Stimulated activated naive B cell treated with anti-CD40 and anti-IgM and Interleukin-4, amounts not matched to agents 10 μg/mL and 1 μg/mL and 100 μg/mL, for 72 hours (primary cell): ENCODE measurements at regions not wholly inside any gene's neighbourhood (a gene's known extent, or its start where the extent isn't known, plus 50 kb on each side); places are given as distances from the start of the nearest gene placed in this dataset.

ENCODE experiments used
- ATAC-seq, 2 donors: fragments of 150-1000 bp; cut with Tn5 transposase; replicated peaks; 2 replicates each; pipeline ENCODE4 v1.10.0; 2021; ENCODE audit warnings: moderate library complexity in 1 of 2
- DNase-seq: peaks from one replicate; pipeline ENCODE4 v3.0.0; 2021
- H3K27ac Mint-ChIP-seq: one replicate; pipeline ENCODE4 v1.8.0; 2022; ENCODE audit warnings: mild to moderate bottlenecking, mixed read lengths
- H3K27me3 Mint-ChIP-seq, 2 donors: one replicate each; pipeline ENCODE4 v1.8.0; 2022; ENCODE audit warnings: mixed read lengths in 2 of 2
- H3K36me3 Mint-ChIP-seq, 2 donors: one replicate each; pipeline ENCODE4 v1.8.0; 2022; ENCODE audit warnings: mixed read lengths in 2 of 2, mild to moderate bottlenecking in 1 of 2
- H3K4me1 Mint-ChIP-seq, 2 donors: one replicate each; pipeline ENCODE4 v1.8.0; 2022; ENCODE audit warnings: mixed read lengths in 2 of 2, mild to moderate bottlenecking in 1 of 2
- H3K4me3 Mint-ChIP-seq, 2 donors: one replicate each; pipeline ENCODE4 v1.8.0; 2022; ENCODE audit warnings: mild to moderate bottlenecking in 2 of 2, mixed read lengths in 2 of 2, moderate library complexity in 1 of 2
- H3K9me3 Mint-ChIP-seq, 2 donors: one replicate each; pipeline ENCODE4 v1.8.0; 2022; ENCODE audit warnings: mixed read lengths in 2 of 2, mild to moderate bottlenecking in 1 of 2

- H3K27ac Mint-ChIP-seq = no peak overlapping the region
These were observed 301.0 kb downstream of the DOCK8 start for GRCh38 chr9:515665-516064.

DNA sequence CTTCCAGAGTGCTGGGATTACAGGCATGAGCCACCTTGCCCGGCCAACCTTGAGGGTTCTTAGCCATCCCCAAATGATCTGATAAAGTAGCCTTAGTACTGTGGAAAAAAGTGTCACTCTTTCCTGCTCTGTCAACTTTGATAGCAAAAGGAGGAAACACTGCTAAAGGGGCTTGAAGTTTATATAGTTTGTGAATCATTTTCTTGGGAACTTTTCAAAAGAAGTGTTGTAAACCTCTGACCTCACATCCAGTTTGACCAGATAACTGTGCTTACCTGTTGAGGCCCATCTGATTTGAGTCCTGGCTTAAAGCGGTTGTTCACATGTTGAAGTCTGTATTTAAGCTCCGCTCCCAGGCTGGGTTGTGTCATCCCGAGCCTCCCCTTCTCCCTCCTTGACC, 303.3 kb downstream of the DOCK8 start:
- ATAC-seq (no peak), DNase-seq (no peak)
- no peaks in the 10 kb centered on the region for H3K36me3 Mint-ChIP-seq
- H3K9me3 Mint-ChIP-seq = peaks cover 0 to 1% of the 10 kb centered on the region in 2 donors
- H3K4me1 Mint-ChIP-seq = no peaks in the 10 kb centered on the region
- H3K4me3 Mint-ChIP-seq = no peak overlapping the region
- no peak overlapping the region for H3K27ac Mint-ChIP-seq
- H3K27me3 Mint-ChIP-seq = peaks cover 9 to 33% of the 10 kb centered on the region in 2 donors

More at GRCh38 chr9:515665-516064, 301.0 kb downstream of the DOCK8 start:
- Mint-ChIP-seq H3K27me3 (peaks cover 9 to 44% of the 10 kb centered on the region in 2 donors), H3K36me3 (no peaks in the 10 kb centered on the region), H3K4me3 (no peak overlapping the region), H3K4me1 (no peaks in the 10 kb centered on the region), H3K9me3 (peaks cover 0 to 1% of the 10 kb centered on the region in 2 donors)
- no peak for ATAC-seq
- DNase-seq = no peak

DNA sequence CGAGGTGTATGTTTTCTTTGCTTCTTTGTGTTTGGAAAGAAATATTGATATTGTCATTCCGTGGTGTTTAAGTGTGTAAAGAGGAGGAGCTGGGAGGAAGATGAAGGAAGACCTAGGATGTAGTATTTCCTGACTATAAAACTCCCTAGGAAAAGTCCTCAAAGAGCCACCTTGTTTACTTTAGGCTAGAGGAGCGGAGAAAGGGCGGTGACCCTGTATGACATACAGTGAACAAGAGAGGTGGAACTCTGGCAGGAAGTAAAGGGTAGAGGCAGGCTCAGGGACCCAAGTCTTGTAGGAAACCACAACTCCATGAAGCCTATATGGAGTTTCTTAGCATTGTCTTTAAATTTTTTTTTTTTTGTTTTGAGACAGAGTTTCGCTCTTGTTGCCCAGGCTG, 303.9 kb downstream of the DOCK8 start:
- no peak for ATAC-seq
- Mint-ChIP-seq H3K36me3 (no peaks in the 10 kb centered on the region), H3K4me1 (no peaks in the 10 kb centered on the region), H3K9me3 (peaks cover 0 to 1% of the 10 kb centered on the region in 2 donors), H3K4me3 (no peak overlapping the region), H3K27ac (no peak overlapping the region), H3K27me3 (peaks cover 9 to 33% of the 10 kb centered on the region in 2 donors)
- DNase-seq = no peak

GRCh38 chr9:519579-519978, 304.9 kb downstream of the DOCK8 start:
- DNase-seq (no peak), ATAC-seq (no peak)
- Mint-ChIP-seq H3K9me3 (peaks cover 0 to 1% of the 10 kb centered on the region in 2 donors), H3K4me3 (no peak overlapping the region), H3K36me3 (no peaks in the 10 kb centered on the region), H3K4me1 (no peaks in the 10 kb centered on the region), H3K27me3 (peaks cover 5 to 27% of the 10 kb centered on the region in 2 donors), H3K27ac (no peak overlapping the region)

DNA sequence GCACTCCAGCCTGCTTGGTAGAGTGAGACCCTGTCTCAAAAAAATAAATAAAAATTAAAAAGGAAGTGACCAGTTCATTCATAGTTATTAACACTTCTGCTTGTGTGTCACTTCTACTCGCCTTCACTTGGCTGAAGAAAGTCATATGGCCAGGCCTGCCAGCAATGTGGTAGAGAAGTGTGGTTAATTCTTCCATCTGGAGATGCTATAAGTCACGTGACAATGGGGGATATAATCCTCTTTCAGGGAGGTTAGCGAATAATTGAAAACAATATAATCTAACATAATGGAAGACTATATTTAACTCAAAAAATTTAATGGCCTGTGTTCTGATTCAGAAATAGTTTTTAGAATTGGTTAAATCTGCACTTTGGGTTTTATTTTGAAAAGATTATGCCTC, 305.6 kb downstream of the DOCK8 start:
- Mint-ChIP-seq H3K27ac (no peak overlapping the region), H3K4me3 (no peak overlapping the region), H3K36me3 (no peaks in the 10 kb centered on the region), H3K9me3 (peaks cover 0 to 1% of the 10 kb centered on the region in 2 donors), H3K4me1 (no peaks in the 10 kb centered on the region), H3K27me3 (peaks cover 5 to 24% of the 10 kb centered on the region in 2 donors)
- no peak for DNase-seq
- no peak for ATAC-seq

- Mint-ChIP-seq H3K27ac (no peak overlapping the region), H3K4me1 (no peaks in the 10 kb centered on the region)
- ATAC-seq = no peak
These were observed 307.5 kb downstream of the DOCK8 start for GRCh38 chr9:522190-522589.

DNA sequence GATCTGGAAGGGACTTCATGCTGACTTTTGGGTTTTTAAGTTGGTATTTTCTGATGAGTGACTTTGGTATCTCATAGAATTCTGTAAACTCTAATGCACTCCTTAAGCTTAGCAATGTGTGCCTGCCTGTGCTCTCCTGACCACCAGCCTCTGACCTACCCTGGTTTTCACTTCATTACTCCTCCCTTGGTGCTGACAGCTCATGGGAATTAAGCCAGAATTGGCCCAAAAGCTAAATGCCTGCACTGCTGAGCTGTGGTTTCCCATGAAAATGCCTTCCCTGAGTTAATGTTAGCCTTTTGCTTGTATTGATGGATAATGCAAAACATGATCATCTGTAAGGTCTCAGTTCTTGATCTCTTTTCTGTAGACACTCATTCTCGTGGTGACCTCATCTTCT, 308.0 kb downstream of the DOCK8 start:
- Mint-ChIP-seq H3K4me1 (no peaks in the 10 kb centered on the region), H3K36me3 (no peaks in the 10 kb centered on the region), H3K27ac (no peak overlapping the region), H3K4me3 (no peak overlapping the region), H3K27me3 (peaks cover 5 to 17% of the 10 kb centered on the region in 2 donors), H3K9me3 (no peaks in the 10 kb centered on the region)
- DNase-seq (no peak), ATAC-seq (no peak)

More at GRCh38 chr9:522190-522589, 307.5 kb downstream of the DOCK8 start:
- H3K27me3 Mint-ChIP-seq = peaks cover 4 to 15% of the 10 kb centered on the region in 2 donors
- no peak for DNase-seq
- H3K36me3 Mint-ChIP-seq = no peaks in the 10 kb centered on the region
- no peaks in the 10 kb centered on the region for H3K9me3 Mint-ChIP-seq
- no peak overlapping the region for H3K4me3 Mint-ChIP-seq

DNA sequence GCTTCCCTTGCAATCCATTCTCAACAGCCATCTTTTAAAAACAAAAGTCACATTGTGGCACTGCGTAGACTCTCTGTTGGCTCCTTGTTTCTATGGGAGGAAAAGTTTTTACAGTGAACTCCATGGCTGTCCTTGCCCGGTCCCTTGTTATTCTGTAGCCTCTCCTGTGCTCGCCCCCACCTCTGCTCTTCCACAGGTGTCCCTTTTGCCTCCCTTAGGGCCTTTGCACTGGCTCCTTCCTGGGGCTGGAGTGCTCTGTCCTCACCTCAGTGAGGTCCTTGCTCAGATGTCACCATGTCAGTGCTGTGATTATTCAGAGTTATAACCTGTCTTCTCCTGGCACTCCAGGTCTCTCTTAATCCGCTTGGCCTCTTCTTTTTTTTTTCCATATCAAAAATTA, 308.8 kb downstream of the DOCK8 start:
- ATAC-seq (no peak), DNase-seq (no peak)
- no peak overlapping the region for H3K27ac Mint-ChIP-seq
- no peaks in the 10 kb centered on the region for H3K4me1 Mint-ChIP-seq
- no peaks in the 10 kb centered on the region for H3K9me3 Mint-ChIP-seq
- H3K27me3 Mint-ChIP-seq = peaks cover 5 to 9% of the 10 kb centered on the region in 2 donors
- H3K4me3 Mint-ChIP-seq = no peak overlapping the region
- H3K36me3 Mint-ChIP-seq = no peaks in the 10 kb centered on the region

GRCh38 chr9:524008-524407, 309.3 kb downstream of the DOCK8 start:
- no peak for ATAC-seq
- H3K27me3 Mint-ChIP-seq = peaks cover 5 to 7% of the 10 kb centered on the region in 2 donors
- no peaks in the 10 kb centered on the region for H3K9me3 Mint-ChIP-seq
- H3K4me3 Mint-ChIP-seq = no peak overlapping the region
- no peak for DNase-seq
- H3K4me1 Mint-ChIP-seq = no peaks in the 10 kb centered on the region
- H3K36me3 Mint-ChIP-seq = no peaks in the 10 kb centered on the region
- no peak overlapping the region for H3K27ac Mint-ChIP-seq

DNA sequence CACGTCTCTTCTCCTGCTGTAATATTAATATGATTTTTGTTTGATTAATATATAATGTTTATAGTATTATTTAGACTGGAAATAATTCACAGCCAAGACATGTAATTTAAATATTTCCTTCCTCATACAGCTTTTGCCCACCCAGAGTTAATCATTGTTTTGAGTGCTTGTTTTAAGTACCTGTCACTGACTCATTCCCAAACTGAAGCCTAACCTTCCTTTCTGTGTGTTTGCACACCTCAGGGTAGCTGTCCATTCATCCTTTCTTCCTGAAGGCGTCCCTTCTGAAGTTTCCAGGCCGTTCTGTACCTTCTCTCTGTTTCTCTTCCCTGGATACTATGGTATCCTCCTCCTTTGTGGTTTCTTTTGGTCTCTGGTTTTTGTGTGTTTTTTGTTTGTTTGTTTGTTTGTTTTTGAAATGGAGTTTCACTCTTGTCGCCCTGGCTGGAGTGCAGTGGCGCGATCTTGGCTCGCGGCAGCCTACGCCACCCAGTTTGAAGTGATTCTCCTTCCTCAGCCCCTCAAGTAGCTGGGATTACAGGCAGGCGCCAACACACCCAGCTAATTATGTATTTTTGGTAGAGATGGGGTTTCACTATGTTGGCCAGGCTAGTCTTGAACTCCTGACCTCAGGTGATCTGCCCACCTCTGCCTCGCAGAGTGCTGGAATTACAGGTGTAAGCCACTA, 312.4 kb downstream of the DOCK8 start:
- Mint-ChIP-seq H3K4me3 (no peak overlapping the region), H3K36me3 (no peaks in the 10 kb centered on the region), H3K27me3 (peaks cover 14% of the 10 kb centered on the region in 2 donors), H3K4me1 (no peaks in the 10 kb centered on the region), H3K9me3 (no peaks in the 10 kb centered on the region), H3K27ac (no peak overlapping the region)
- DNase-seq (no peak), ATAC-seq (no peak)

DNA sequence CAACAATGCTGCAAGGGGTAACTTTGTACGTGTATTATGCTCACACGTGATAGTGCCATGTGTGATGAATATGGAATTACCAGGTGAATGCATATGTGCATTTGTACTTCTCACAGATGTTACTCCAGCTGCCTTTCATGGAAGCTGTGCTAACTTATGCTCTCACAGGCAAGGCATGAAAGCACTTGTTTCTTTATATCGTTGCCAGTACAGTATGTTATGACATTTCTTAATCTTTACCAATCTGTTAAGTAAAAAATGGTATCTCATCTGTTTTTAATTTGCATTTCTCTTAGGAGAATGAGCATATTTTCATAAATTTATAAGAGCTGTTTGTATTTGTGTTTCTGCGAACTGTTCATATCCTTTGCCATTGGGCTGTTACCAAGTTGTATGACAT, 311.8 kb upstream of the DMRT1 start:
- no peak for ATAC-seq
- no peaks in the 10 kb centered on the region for H3K4me1 Mint-ChIP-seq
- no peaks in the 10 kb centered on the region for H3K36me3 Mint-ChIP-seq
- DNase-seq = no peak
- H3K9me3 Mint-ChIP-seq = no peaks in the 10 kb centered on the region
- H3K27ac Mint-ChIP-seq = no peak overlapping the region
- no peak overlapping the region for H3K4me3 Mint-ChIP-seq
- peaks cover 21 to 24% of the 10 kb centered on the region in 2 donors for H3K27me3 Mint-ChIP-seq

- DNase-seq (no peak), ATAC-seq (no peak)
- H3K9me3 Mint-ChIP-seq = no peaks in the 10 kb centered on the region
- no peak overlapping the region for H3K4me3 Mint-ChIP-seq
- H3K36me3 Mint-ChIP-seq = no peaks in the 10 kb centered on the region
- H3K4me1 Mint-ChIP-seq = peaks cover 0 to 2% of the 10 kb centered on the region in 2 donors
- no peak overlapping the region for H3K27ac Mint-ChIP-seq
- H3K27me3 Mint-ChIP-seq = peaks cover 21 to 24% of the 10 kb centered on the region in 2 donors
These were observed 310.8 kb upstream of the DMRT1 start for GRCh38 chr9:530681-531080.

DNA sequence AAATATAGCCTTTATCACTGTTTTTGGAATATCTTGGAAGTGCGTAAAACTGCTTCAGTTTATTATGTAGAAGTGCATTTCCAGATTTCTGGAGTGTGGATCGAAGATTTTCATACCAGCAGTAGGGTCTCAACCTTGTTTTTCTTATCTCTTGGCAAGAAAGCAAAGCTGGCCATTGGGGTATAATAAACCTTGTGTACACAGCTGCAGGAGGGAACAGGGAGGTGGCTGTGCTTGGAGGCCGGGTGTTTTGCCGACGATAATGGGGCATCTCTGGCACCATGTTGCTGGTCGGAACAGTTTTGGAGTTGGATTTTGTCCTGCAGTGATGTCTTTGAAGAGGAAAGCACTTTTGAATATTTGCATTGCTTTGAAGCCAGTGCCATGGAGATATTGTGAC, 308.8 kb upstream of the DMRT1 start:
- Mint-ChIP-seq H3K4me3 (no peak overlapping the region), H3K27me3 (peaks cover 15 to 19% of the 10 kb centered on the region in 2 donors), H3K4me1 (peaks cover 0 to 3% of the 10 kb centered on the region in 2 donors), H3K9me3 (no peaks in the 10 kb centered on the region), H3K36me3 (no peaks in the 10 kb centered on the region), H3K27ac (no peak overlapping the region)
- ATAC-seq = no peak
- no peak for DNase-seq

GRCh38 chr9:534886-535285, 306.6 kb upstream of the DMRT1 start:
- Mint-ChIP-seq H3K27me3 (peaks cover 19 to 21% of the 10 kb centered on the region in 2 donors), H3K4me3 (no peak overlapping the region)

DNA sequence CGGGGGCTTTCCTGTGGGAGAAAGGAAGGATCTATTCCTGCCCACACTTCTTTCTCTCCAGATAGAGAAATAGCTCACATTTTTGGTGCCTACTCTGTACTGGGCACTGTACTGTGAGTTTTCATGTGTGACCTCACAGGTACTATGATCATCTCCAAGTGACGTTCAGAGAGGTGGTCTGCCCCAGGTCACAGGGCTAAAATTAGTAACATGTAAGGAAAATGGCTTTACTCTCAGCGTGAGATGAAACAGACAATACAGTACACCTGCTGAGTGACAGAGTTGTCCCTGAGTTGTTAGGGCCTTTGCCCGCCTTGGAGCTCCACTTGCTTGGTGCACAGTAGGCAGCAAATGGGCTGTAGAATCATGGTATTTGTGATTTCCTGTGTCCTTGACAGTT, 306.1 kb upstream of the DMRT1 start:
- ATAC-seq = no peak
- Mint-ChIP-seq H3K4me3 (no peak overlapping the region), H3K27ac (no peak overlapping the region)

More at GRCh38 chr9:534886-535285, 306.6 kb upstream of the DMRT1 start:
- H3K9me3 Mint-ChIP-seq = no peaks in the 10 kb centered on the region
- H3K4me1 Mint-ChIP-seq = peaks cover 0 to 3% of the 10 kb centered on the region in 2 donors
- ATAC-seq = no peak
- no peak for DNase-seq
- no peak overlapping the region for H3K27ac Mint-ChIP-seq
- no peaks in the 10 kb centered on the region for H3K36me3 Mint-ChIP-seq

More for the DNA sequence above, 306.1 kb upstream of the DMRT1 start:
- peaks cover 19 to 21% of the 10 kb centered on the region in 2 donors for H3K27me3 Mint-ChIP-seq
- DNase-seq = no peak
- peaks cover 0 to 2% of the 10 kb centered on the region in 2 donors for H3K36me3 Mint-ChIP-seq
- peaks cover 0 to 3% of the 10 kb centered on the region in 2 donors for H3K4me1 Mint-ChIP-seq
- peaks cover 0 to 3% of the 10 kb centered on the region in 2 donors for H3K9me3 Mint-ChIP-seq
